Keratinocyte (primary cell): ENCODE measurements at regions not wholly inside any gene's neighbourhood (a gene's known extent, or its start where the extent isn't known, plus 50 kb on each side); places are given as distances from the start of the nearest gene placed in this dataset.

ENCODE experiments used
- DNase-seq: peaks from one replicate; pipeline ENCODE4 v3.0.0-alpha.2; 2011; ENCODE audit warnings: low read depth, missing footprints, low spot score
- FAIRE-seq: peaks from 2 replicates; lab custom pipeline; 2011; peaks lifted over from hg19 to GRCh38; lab: Jason Lieb, UNC
- H2AFZ ChIP-seq: 2 replicates; pipeline ENCODE4 v1.6.0; 2012; ENCODE audit warnings: low read length, control low read depth, inconsistent platforms; ENCODE audit not compliant: control insufficient read depth
- H3K27ac ChIP-seq: 2 replicates; pipeline ENCODE4 v1.5.1; 2011; ENCODE audit warnings: low read length; ENCODE audit not compliant: control insufficient read depth, insufficient read depth
- H3K27me3 ChIP-seq: 3 replicates; pipeline ENCODE4 v1.6.0; 2011; ENCODE audit warnings: low read length; ENCODE audit not compliant: control insufficient read depth, insufficient read depth; ENCODE audit errors: extremely low read depth
- H3K36me3 ChIP-seq, 2 experiments: 2 replicates in 1 of 2; 3 replicates in 1 of 2; pipeline ENCODE4 v1.5.1; 2011; ENCODE audit warnings: low read length in 2 of 2, mild to moderate bottlenecking in 1 of 2; ENCODE audit not compliant: control insufficient read depth in 2 of 2, insufficient read depth in 2 of 2; ENCODE audit errors: extremely low read depth in 1 of 2
- H3K4me1 ChIP-seq: 3 replicates; pipeline ENCODE4 v1.5.1; 2011; ENCODE audit warnings: low read length; ENCODE audit not compliant: control insufficient read depth, insufficient read depth; ENCODE audit errors: extremely low read depth
- H3K4me2 ChIP-seq: 3 replicates; pipeline ENCODE4 v1.6.0; 2011; ENCODE audit warnings: low read depth, low read length; ENCODE audit not compliant: control insufficient read depth, insufficient read depth; ENCODE audit errors: extremely low read depth
- H3K4me3 ChIP-seq, 3 experiments: fragments of 200-600 bp in 1 of 3; sonication (generic) in 1 of 3; 2 replicates in 2 of 3; 3 replicates in 1 of 3; pipeline ENCODE4 v1.5.1; 2011 to 2016; ENCODE audit warnings: low read length in 3 of 3, mild to moderate bottlenecking in 3 of 3, control low read depth in 2 of 3, inconsistent platforms in 1 of 3, low read depth in 1 of 3, mixed read lengths in 1 of 3, mixed run types in 1 of 3, moderate library complexity in 1 of 3; ENCODE audit not compliant: control insufficient read depth in 2 of 3, insufficient read depth in 2 of 3; ENCODE audit errors: extremely low read depth in 1 of 3
- H3K79me2 ChIP-seq: 2 replicates; pipeline ENCODE4 v1.6.0; 2012; ENCODE audit warnings: low read length; ENCODE audit not compliant: control insufficient read depth, insufficient read depth
- H3K9ac ChIP-seq: 3 replicates; pipeline ENCODE4 v1.6.0; 2011; ENCODE audit warnings: low read length; ENCODE audit not compliant: control insufficient read depth, insufficient read depth; ENCODE audit errors: extremely low read depth
- H3K9me1 ChIP-seq: 3 replicates; pipeline ENCODE4 v1.6.0; 2011; ENCODE audit warnings: low read length; ENCODE audit not compliant: control insufficient read depth, insufficient read depth; ENCODE audit errors: extremely low read depth
- H3K9me3 ChIP-seq: 2 replicates; pipeline ENCODE4 v1.5.1; 2012; ENCODE audit warnings: low read depth, low read length; ENCODE audit not compliant: control insufficient read depth
- H4K20me1 ChIP-seq: 3 replicates; pipeline ENCODE4 v1.6.0; 2011; ENCODE audit warnings: low read length; ENCODE audit not compliant: control insufficient read depth, insufficient read depth; ENCODE audit errors: extremely low read depth
- EZH2 ChIP-seq: IDR thresholded peaks from one replicate; pipeline ENCODE4 v1.6.1; 2012; ENCODE audit warnings: inconsistent platforms, mild to moderate bottlenecking, low read length, moderate library complexity
- dilution Hi-C: fragments of 300-500 bp; cut with MboI; formaldehyde crosslinking; loops from one replicate; pipeline ENCODE4 v1.7.0; 2020; ENCODE audit warnings: low sequenced_read_pairs; ENCODE audit not compliant: extremely low pct_ligation_motif_present
- TF ChIP-seq, protein P1 (sequence below), 3 experiments: IDR thresholded peaks in 1 of 3; conservative IDR thresholded peaks in 1 of 3; optimal IDR thresholded peaks in 1 of 3; 2 replicates in 2 of 3; 3 replicates in 1 of 3; pipeline versions ENCODE3 to v1.5.1; 2011; ENCODE audit warnings: low read length in 3 of 3, mild to moderate bottlenecking in 3 of 3, moderate library complexity in 2 of 3, control low read depth in 1 of 3, inconsistent platforms in 1 of 3; ENCODE audit not compliant: insufficient read depth in 2 of 3; ENCODE audit errors: extremely low read depth in 1 of 3

DNA sequence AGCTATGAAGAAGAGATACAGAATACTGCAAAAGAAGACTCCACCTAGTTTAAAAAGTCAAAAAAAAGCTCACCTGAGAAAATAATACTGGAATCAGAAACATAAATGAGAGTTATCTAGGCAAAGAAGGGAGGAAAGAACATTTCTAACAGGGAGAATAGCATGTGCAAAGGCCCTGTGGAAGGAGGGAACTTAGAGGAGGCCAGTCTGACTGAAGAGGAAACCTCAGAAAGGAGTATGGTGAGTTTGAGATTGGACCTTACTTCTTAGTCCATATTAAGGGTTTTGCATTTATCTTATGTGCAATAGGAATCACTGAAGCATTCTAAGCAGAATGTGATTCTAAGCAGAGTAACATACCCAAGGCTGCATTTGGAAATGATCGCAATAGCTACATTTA is 193.2 kb downstream of the LNPK start:
- Histone ChIP-seq H3K36me3 (no peaks in the 10 kb centered on the region), H4K20me1 (no peaks in the 10 kb centered on the region), H3K9me1 (peaks cover 2% of the 10 kb centered on the region), H3K4me3 (no peak overlapping the region), H3K9me3 (no peaks in the 10 kb centered on the region), H3K9ac (no peak overlapping the region), H3K4me2 (no peak overlapping the region), H3K79me2 (no peaks in the 10 kb centered on the region), H3K4me1 (no peaks in the 10 kb centered on the region), H2AFZ (no peak overlapping the region), H3K27me3 (peaks cover 2% of the 10 kb centered on the region), H3K27ac (no peak overlapping the region)
- no peak for DNase-seq
- TF ChIP-seq EZH2, result no peak
- TF ChIP-seq, protein P1, sequence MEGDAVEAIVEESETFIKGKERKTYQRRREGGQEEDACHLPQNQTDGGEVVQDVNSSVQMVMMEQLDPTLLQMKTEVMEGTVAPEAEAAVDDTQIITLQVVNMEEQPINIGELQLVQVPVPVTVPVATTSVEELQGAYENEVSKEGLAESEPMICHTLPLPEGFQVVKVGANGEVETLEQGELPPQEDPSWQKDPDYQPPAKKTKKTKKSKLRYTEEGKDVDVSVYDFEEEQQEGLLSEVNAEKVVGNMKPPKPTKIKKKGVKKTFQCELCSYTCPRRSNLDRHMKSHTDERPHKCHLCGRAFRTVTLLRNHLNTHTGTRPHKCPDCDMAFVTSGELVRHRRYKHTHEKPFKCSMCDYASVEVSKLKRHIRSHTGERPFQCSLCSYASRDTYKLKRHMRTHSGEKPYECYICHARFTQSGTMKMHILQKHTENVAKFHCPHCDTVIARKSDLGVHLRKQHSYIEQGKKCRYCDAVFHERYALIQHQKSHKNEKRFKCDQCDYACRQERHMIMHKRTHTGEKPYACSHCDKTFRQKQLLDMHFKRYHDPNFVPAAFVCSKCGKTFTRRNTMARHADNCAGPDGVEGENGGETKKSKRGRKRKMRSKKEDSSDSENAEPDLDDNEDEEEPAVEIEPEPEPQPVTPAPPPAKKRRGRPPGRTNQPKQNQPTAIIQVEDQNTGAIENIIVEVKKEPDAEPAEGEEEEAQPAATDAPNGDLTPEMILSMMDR (optimal IDR thresholded peaks at IDR 0.05 in 1 of 3, IDR thresholded peaks at IDR 0.05 in 1 of 3, conservative IDR thresholded peaks at IDR 0.05 in 1 of 3; ENCODE audit: extremely low read depth in 1 of 3, insufficient read depth in 2 of 3, low read length in 3 of 3), result no peak
- dilution Hi-C loops, result no loop called here
- no peak for FAIRE-seq

DNA sequence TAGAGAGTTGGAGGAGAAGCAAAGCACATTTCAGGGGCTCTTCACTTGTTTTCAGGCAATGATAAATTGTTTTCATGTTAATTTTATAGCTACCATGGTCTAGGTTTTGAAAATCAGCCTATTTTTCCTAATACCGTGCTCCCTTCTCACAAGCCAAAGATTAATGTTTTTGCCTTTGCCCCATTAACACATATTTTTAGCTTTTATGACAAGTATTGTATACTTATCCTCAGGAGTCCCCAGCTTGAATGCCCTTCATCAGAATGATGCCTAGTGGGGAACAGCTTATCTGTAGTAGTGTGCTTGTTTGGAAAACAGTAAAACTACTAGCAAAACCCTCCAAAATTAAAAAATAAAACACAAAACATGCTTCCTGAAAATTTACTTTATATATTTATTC is 194.0 kb downstream of the LNPK start:
- TF ChIP-seq, protein P1 (optimal IDR thresholded peaks at IDR 0.05 in 1 of 3, IDR thresholded peaks at IDR 0.05 in 1 of 3, conservative IDR thresholded peaks at IDR 0.05 in 1 of 3; ENCODE audit: extremely low read depth in 1 of 3, insufficient read depth in 2 of 3, low read length in 3 of 3), result no peak
- TF ChIP-seq EZH2, result no peak
- H3K9me3 ChIP-seq, result no peaks in the 10 kb centered on the region
- no peaks in the 10 kb centered on the region for H3K4me1 ChIP-seq
- no peak for DNase-seq
- no peak overlapping the region for H3K9ac ChIP-seq
- H3K4me3 ChIP-seq, result no peak overlapping the region
- dilution Hi-C loops, result no loop called here
- no peak overlapping the region for H3K27ac ChIP-seq
- H3K27me3 ChIP-seq, result peaks cover 2% of the 10 kb centered on the region
- H4K20me1 ChIP-seq, result no peaks in the 10 kb centered on the region
- H3K4me2 ChIP-seq, result no peak overlapping the region
- FAIRE-seq, result no peak
- no peaks in the 10 kb centered on the region for H3K79me2 ChIP-seq
- peaks cover 2% of the 10 kb centered on the region for H3K9me1 ChIP-seq
- H2AFZ ChIP-seq, result no peak overlapping the region
- H3K36me3 ChIP-seq, result no peaks in the 10 kb centered on the region
